ENCODE measurements at regions not wholly inside any gene's neighbourhood (a gene's known extent, or its start where the extent isn't known, plus 50 kb on each side); places are given as distances from the start of the nearest gene placed in this dataset.
"Not testable (repeated sequence)": the region's sequence is repeated elsewhere in the genome, so short reads cannot be mapped to it uniquely, and the experiment has no call there.

DNA sequence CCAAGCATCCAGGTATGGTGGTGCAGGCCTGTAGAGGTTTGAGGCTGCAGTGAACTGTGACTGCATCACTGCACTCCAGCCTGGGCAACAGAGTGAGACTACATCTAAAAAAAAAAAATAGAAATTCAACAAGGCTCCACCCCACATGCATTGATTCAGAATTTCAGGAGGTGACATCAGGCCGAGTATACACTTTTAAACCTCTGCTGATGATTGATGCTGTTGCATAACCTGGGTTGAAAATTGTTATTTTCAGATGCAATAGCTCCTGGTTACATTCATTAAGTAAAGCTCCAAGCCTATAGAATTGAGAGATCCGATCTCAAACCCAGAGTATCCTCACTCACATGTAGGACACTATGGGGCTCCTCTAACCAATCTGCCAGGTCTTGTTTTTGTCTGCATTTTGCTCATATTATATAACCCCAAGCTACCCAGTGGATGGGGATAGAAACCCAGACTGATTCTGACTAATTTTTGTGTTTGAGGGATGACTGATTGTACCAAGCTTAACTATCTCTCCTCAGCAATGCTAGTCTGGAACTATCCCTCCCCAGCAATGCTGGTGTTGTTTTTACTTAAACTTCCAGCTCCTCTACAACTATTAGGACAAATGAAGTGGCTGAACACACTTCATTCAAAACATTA is 123.5 kb upstream of the PREP start:
- DNase-seq (ENCODE audit: low spot score), result no peak

DNA sequence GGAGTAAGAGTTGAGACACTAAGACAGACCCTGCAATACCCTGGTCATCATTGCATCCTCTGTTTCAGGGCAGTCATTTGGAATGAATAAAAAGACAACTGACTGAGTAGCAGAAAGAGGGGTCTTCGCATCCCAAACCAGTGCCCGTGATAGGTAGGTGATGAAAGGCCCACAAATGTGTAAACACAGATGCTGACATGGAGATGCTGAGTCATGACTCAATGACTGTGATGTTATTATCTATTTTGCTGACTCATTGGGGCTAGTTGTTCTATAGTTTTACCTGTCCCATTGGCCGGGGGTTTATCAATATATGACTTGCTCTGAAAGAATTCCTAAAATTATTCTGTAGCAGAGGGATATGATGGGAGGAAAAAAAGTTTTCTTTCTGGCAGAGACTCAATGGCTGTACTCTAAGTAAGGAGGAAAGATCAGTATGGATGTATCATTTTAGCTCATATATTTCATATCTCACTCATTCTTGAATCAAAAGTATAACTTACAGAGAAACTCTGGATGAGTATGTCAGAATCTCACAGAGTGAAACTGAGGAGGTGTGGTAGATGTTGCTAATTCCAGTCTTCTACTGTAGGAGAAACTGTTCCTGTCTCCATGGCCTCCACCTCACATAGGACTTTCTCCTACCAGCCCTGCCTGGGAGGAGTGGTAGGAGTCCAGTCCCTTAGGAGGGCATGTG is 119.9 kb upstream of the PREP start:
- no peak for DNase-seq (ENCODE audit: low spot score)

- no peak for DNase-seq (ENCODE audit: low spot score)
Observed at GRCh38 chr6:105519954-105520353, 117.1 kb upstream of the PREP start.

- not testable (repeated sequence) for DNase-seq (ENCODE audit: low spot score)
Observed at GRCh38 chr6:105518993-105519392, 116.1 kb upstream of the PREP start.

GRCh38 chr6:105515054-105515453 is 112.2 kb upstream of the PREP start:
- no peak for DNase-seq (ENCODE audit: low spot score)

DNA sequence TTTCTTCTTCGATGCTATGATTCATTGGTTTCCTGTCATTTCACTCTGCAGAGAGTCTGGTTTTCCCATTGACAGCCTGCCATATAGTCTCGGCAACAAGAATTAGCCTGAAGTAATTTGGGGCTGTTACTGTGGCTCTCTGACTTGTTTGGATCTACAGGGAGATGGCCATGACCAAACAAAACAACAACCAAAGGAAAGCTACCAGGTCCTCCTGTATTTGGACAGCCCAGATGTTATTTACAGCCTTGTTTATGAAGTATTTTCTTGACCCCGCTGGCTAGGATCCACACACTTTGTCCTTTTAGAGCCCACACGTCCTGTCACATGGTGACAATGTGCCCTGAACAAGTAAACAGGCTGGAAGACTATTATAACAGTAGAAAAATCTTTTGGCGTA is 111.4 kb upstream of the PREP start:
- DNase-seq (ENCODE audit: low spot score), result no peak

- DNase-seq (ENCODE audit: low spot score), result no peak
Observed at GRCh38 chr6:105511639-105512038, 108.8 kb upstream of the PREP start.

- DNase-seq (ENCODE audit: low spot score), result no peak
Observed at GRCh38 chr6:105510746-105511145, 107.9 kb upstream of the PREP start.

GRCh38 chr6:105509506-105510331 is 106.8 kb upstream of the PREP start:
- no peak for DNase-seq (ENCODE audit: low spot score)

DNA sequence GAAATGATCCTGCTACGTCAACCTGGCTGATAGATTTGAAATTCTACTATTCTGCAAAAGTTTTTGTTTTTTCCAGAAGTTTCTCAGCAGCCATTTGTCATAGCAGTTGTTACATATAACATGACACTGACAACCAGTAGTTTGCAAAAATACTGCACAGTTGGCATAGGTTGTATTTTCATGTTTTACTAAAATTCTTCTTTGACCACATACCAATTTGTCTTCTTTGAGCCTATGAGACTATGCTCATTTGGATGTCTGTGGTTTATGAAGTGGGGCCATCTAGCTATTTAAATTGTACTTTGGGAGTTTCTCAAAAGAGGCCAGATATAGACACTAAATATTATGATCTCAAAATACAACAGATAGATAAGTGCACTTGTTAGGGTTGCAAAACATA is 104.9 kb upstream of the PREP start:
- DNase-seq (ENCODE audit: low spot score), result no peak

DNA sequence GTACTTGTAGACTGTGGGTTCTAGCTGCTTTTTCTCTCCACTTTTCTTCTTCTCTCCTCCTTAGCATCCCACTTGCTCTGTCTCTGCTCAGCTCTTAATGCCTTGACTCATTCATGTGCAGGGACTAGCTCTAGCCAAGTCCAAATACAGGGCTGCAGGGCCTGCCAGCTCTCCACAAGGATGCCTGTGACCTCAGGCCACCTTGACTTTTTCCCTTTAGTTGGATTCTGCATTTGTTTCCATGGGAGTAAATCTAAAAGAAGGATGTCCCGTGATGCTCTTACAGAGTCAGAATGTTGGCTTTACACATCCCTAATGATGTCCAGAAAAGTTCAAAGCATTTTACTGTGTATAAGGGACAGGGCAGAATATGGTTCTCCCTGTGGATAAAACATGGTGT is 101.8 kb upstream of the PREP start:
- DNase-seq (ENCODE audit: low spot score), result no peak

- no peak for DNase-seq (ENCODE audit: low spot score)
Observed at GRCh38 chr6:105503641-105504040, 100.8 kb upstream of the PREP start.

DNA sequence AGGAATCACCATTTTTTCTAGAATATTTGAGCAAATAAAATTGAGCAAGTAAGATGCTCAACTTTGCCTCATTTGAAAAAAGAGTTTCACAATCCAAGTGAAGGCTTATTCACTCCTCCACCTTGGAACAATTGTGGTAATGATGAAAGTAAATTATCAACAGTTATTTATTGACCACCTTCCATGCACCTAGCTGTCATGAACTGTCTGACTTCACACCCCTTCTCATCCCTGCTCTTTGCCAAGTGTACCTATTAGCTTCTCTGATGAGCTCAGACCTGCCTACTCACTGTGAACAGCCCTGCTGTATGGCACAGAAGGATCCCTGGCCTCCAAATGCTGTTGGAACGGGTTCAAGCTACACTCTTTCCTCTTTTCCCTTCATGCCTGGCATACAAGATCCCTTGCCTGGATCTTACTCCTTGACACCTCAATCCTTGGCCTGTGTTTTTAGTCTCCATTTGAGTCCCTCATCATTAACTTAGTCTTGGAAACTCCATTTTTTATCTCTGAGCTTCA is 99.0 kb upstream of the PREP start:
- no peak for DNase-seq (ENCODE audit: low spot score)

DNA sequence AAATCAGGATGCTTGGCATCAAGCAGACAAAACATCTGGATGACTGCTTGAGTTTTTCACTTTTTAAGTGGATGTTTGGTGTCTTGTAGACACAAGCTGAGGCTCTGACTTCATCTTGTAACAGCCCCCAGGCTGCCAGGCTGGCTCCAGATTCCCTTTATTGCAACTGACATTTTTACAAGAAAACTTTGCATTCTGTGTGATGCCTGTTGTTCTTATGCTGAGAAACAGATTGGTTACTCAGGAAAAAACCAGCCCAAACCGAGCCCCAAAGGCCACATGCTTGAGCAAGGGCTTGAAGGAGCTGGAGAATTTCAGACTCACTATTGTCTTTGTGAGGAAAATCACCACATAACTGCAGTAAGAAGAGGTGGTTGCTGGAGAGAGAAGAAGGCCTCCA is 98.4 kb upstream of the PREP start:
- DNase-seq (ENCODE audit: low spot score), result no peak

DNA sequence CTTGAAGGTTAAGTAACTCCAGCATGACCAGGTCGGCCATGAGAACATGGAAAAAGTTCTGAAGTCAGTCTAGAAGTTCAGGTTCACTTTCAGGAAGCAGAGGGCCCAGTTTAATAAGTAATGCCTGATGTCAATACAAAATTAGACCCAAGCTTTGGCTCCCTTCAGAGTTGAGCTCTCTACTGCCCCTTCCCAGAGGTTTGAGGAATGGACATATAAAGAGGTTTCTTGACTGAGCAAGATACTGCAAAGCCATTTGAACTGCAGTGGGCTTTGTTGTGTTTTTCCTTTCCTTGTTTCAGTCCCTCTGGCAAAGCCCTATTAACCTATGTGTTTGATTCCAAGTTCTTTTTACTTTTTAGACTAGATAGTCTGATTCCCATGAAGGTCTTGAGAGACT is 97.8 kb upstream of the PREP start:
- no peak for DNase-seq (ENCODE audit: low spot score)

DNA sequence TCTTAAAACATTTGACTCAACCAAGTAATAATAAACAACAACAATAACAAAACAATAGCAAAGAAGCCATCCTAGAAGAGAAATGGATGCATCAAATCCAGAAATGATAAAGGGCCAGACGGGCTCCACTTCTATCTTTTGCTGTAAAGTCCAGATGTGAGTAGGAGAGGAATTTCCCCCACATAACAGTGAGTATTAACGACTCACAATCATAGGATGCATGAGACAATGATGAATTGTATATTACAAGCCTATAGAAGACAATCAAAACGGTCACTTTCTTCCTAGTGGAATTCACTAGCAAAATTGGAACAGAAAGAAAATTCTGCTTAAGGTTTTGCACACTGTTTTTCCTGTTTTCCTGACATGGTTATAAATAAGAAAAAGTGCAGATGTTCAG is 97.0 kb upstream of the PREP start:
- no peak for DNase-seq (ENCODE audit: low spot score)

DNA sequence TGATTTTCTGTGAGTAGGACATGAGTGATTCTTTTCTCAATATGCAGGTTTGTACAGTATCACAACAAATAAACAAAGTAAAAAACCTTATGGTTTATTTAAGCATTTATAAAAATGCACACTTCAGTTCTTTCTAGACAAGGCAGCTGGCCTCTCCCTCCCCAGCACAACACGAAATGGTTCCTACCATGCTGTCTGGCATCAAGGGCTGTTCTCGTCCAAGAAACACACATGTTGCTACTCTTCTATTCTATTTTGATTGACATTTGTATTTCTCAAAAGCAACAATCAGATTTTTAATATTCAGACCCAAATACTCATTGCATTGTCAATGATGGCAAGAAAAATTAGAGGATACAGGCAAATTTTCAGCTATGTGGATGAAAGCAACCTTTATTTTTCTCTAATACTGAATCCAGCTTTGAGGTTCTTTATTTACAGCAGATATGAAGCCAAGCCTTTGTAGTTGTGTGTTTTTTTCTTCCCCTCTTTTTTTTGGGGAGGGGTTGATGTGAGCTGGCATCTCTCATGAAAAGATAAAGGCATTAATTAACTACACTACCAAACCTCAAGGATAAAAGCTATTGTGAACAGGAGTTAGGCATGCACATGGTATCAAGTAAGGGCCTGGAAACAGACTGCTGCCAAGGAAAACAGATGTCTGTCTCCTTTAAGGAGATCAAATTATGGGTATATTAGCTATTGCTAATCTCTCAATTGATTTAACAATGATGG is 96.4 kb upstream of the PREP start:
- no peak for DNase-seq (ENCODE audit: low spot score)

GRCh38 chr6:105497549-105497948 is 94.7 kb upstream of the PREP start:
- DNase-seq (ENCODE audit: low spot score), result no peak

DNA sequence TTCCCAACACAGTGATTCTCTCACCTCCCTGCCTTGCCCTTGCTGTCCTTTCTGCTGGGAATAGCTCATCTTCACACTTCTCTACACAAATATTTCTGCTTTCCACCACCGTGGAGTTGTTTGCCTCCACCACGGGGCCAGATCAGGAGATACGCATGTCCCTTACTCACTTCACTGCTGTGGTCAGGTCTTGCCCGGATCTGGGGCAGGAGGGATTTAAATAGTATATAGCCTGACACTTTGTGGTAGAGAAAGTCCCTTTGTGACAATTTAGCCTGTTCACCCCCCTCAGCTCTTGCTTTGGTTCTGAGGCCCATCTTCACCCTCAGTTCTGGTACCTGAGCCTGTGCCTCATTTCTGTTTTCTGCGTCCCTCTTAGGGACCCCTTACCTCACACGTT is 92.6 kb upstream of the PREP start:
- no peak for DNase-seq (ENCODE audit: low spot score)

DNA sequence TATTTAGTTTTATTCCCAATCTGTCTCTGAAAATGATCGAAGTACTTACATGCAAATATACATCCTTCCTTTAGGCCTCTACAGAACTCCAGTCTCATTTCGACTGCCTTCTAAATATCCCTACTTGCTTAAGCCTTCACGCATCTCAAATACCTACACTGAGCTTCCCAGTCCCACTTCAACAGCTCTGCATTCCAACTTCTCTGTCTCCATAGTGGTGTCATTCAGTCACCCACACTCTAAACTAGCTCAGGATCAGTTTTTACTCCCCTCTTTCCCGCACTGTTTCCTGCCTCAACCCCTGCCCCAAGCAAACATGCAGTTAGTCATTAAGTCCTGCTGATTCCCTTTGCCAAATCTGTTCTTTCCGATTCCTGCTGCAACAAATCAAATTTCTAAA is 91.8 kb upstream of the PREP start:
- DNase-seq (ENCODE audit: low spot score), result no peak

GRCh38 chr6:105493736-105494135 is 90.9 kb upstream of the PREP start:
- DNase-seq (ENCODE audit: low spot score), result no peak

All from CD4-positive, alpha-beta T cell treated with Interleukin-6 at 100 ng/mL for 8 hours (primary cell).